Activated CD4-positive, alpha-beta T cell treated with anti-CD3 and anti-CD28 coated beads, Interleukin-2, amount 10 ng/mL, durations not matched to agents 7 days and 5 days (primary cell): ENCODE measurements at regions not wholly inside any gene's neighbourhood (a gene's known extent, or its start where the extent isn't known, plus 50 kb on each side); places are given as distances from the start of the nearest gene placed in this dataset.

Experiments
- CTCF ChIA-PET: fragments of 350-600 bp; sonication (Branson Sonifier 250); formaldehyde crosslinking; loops from one replicate; lab custom pipeline; 2021; ENCODE audit warnings: antibody characterized with exemption; lab: Charles Lee
- POLR2A ChIA-PET: fragments of 350-600 bp; sonication (Branson Sonifier 250); formaldehyde crosslinking; loops from one replicate; lab custom pipeline; 2021; ENCODE audit warnings: antibody characterized with exemption; lab: Charles Lee
- DNase-seq: peaks from one replicate; pipeline ENCODE4 v3.0.0-alpha.2; 2020
- H3K27ac Mint-ChIP-seq: one replicate; pipeline ENCODE4 v1.8.0; 2021; ENCODE audit warnings: mild to moderate bottlenecking, moderate library complexity, mixed read lengths
- H3K27me3 Mint-ChIP-seq: one replicate; pipeline ENCODE4 v1.8.0; 2021; ENCODE audit warnings: mixed read lengths
- H3K36me3 Mint-ChIP-seq: one replicate; pipeline ENCODE4 v1.8.0; 2021; ENCODE audit warnings: low read depth, mixed read lengths
- H3K4me1 Mint-ChIP-seq: one replicate; pipeline ENCODE4 v1.8.0; 2021; ENCODE audit warnings: mixed read lengths
- H3K4me3 Mint-ChIP-seq: one replicate; pipeline ENCODE4 v1.8.0; 2021; ENCODE audit warnings: mild to moderate bottlenecking, moderate library complexity, mixed read lengths
- H3K9me3 Mint-ChIP-seq: one replicate; pipeline ENCODE4 v1.8.0; 2021; ENCODE audit warnings: mixed read lengths

DNA sequence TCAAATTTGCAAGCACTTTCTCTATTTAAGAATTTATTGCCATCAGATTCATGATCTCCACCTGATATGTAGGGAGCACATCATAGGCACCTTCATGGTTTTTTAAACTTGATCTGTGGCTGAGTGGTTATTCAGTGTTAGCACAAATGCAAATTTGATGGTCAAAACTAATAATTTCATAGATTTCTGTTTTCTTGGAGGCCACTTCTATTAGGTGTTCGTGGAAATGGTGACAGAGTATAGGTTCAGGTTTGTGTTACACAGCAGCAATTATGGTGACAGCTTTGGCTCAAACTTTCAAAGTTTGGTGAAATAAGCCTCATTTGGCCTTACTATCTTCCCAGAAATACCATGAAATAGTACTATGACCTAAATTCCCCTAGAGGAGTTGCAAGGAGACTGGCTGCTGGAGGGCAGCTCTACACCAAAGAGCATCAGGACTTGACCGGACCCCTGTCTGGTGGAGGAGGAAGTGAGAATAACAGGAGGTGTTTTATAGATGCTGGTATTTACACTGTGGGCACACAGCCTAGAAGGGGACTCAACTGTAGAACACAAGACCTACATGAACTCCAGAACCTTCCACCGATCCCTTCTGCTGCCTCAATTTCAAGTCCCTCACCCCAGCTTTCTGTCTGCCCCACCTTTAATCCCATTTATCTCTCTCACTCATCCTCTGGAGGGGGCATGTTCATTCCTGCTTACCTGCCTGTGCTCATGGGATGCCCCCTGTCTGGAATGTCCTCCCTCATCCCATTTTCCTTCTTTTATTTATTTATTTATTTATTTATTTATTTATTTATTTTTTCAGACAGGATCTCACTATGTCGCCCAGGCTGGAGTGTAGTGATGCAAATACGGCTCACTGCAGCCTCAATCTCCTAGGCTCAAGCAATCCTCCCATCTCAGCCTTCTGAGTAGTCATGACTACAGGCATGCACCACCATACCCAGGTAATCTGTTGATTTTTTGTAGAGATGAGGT is 132.9 kb upstream of the SIX2 start:
- no peak overlapping the region for H3K27ac Mint-ChIP-seq
- H3K27me3 Mint-ChIP-seq, result peaks cover 42% of the 10 kb centered on the region
- CTCF ChIA-PET, result no interaction called here
- H3K36me3 Mint-ChIP-seq, result no peaks in the 10 kb centered on the region
- DNase-seq, result no peak
- POLR2A ChIA-PET, result no interaction called here
- H3K4me1 Mint-ChIP-seq, result no peaks in the 10 kb centered on the region
- H3K9me3 Mint-ChIP-seq, result no peaks in the 10 kb centered on the region
- H3K4me3 Mint-ChIP-seq, result no peak overlapping the region

DNA sequence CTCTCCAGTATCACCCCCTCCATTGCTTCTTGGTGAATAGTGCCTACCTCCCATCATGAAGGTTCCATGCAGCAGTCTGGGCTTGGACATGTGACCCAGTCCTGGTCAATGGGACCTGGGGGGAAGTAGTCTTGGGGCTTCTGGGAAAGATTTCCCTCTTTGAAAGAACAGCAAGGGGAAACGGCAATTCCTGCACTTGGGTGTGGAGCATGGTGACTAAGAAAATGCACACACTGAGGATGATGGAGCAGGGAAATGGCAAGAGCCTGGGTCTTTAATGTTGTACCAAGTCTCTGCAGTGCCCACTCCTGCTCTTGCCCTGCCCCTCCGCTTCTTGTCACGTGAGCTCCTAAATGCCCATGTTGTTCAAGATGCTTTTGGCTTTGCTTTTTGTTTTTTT is 131.4 kb upstream of the SIX2 start:
- H3K36me3 Mint-ChIP-seq, result no peaks in the 10 kb centered on the region
- DNase-seq, result no peak
- CTCF ChIA-PET, result no interaction called here
- H3K4me3 Mint-ChIP-seq, result no peak overlapping the region
- no peaks in the 10 kb centered on the region for H3K4me1 Mint-ChIP-seq
- no peak overlapping the region for H3K27ac Mint-ChIP-seq
- POLR2A ChIA-PET, result no interaction called here
- H3K27me3 Mint-ChIP-seq, result peaks cover 30% of the 10 kb centered on the region
- H3K9me3 Mint-ChIP-seq, result no peaks in the 10 kb centered on the region

DNA sequence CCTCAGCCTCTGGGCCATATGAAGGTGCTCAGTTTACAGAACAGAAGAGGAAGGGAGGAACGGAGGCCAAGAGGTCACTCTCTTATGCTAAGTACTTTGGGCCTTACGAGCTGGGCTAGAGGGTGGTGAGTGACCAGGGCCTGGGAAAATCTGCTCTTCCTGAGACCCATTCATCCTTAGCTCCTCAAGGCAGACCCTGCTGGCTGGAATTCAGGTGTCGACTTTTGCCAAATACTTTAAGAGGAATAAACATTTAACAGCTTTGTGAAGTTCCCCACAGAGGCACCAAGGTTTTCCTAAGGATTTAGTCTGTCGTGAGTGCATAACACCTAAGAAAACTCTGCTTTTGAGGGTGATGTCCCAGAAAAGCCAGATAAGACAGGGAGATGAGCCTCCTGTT is 129.7 kb upstream of the SIX2 start:
- no peaks in the 10 kb centered on the region for H3K4me1 Mint-ChIP-seq
- H3K9me3 Mint-ChIP-seq, result no peaks in the 10 kb centered on the region
- no peak overlapping the region for H3K4me3 Mint-ChIP-seq
- no peak for DNase-seq
- POLR2A ChIA-PET, result no interaction called here
- H3K27me3 Mint-ChIP-seq, result peaks cover 19% of the 10 kb centered on the region
- no peaks in the 10 kb centered on the region for H3K36me3 Mint-ChIP-seq
- CTCF ChIA-PET, result no interaction called here
- H3K27ac Mint-ChIP-seq, result no peak overlapping the region

DNA sequence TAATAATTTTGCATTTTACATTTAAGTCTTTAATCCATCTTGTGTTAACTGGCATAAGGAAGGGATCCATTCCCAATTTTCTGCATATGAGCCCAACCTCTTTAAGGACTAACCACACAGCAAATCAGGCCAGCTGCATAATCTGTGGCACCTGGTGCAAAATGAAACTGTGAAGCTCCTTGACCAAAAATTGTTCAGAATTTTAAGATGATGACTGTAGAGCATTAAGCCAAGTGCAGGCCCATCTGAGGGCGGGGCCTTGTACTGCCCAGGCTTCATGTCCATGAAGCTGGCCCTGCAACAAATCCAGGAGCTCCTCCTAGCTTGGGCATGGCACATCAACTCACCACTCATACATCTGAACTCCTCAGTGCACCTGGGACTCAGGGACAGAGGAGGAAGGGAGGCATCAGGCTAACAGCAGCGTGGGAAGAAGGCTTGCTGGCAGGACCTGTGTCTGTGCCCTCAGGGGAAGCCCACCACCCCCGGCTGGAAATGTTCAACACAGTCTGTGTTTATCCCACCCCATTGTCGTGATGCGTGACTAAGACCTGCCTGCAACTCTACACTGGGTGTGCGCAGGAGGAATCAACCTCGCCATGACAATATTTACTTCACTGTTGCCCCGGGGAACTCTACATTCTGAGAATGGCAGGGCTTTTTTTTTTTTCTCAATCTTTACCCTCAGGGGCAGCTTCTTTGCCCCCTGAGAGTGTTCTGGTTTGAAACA is 128.9 kb upstream of the SIX2 start:
- H3K27me3 Mint-ChIP-seq, result peaks cover 18% of the 10 kb centered on the region
- ChIA-PET POLR2A (no interaction called here), CTCF (no interaction called here)
- no peak for DNase-seq
- no peaks in the 10 kb centered on the region for H3K9me3 Mint-ChIP-seq
- no peaks in the 10 kb centered on the region for H3K4me1 Mint-ChIP-seq
- H3K27ac Mint-ChIP-seq, result no peak overlapping the region
- no peaks in the 10 kb centered on the region for H3K36me3 Mint-ChIP-seq
- no peak overlapping the region for H3K4me3 Mint-ChIP-seq

DNA sequence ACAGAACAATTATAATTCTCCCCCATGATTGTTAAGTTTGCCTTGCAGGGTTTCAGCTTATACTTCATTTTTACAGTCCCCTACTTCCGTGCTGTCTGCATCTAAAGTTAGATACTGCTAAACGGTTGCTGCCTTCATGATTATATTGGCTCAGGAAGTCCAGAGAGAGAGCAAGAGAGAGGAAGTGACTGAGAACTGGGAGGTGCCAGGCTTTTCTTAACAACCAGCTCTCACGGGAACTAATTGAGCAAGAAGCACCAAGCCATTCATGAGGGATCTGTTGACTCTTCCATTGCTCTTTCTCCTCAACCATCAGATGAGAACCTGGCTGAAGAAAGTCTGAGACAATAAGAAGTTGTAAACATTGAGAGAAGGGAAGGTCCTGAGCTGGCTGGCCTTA is 125.5 kb upstream of the SIX2 start:
- Mint-ChIP-seq H3K36me3 (no peaks in the 10 kb centered on the region), H3K27me3 (peaks cover 12% of the 10 kb centered on the region), H3K4me1 (no peaks in the 10 kb centered on the region), H3K9me3 (no peaks in the 10 kb centered on the region), H3K4me3 (no peak overlapping the region), H3K27ac (no peak overlapping the region)
- DNase-seq, result no peak
- POLR2A ChIA-PET, result no interaction called here
- CTCF ChIA-PET, result interaction anchor here (0.7 kb wide), 1 partner anchor 16 kb away, joined by 3 read pairs; no protein-coding TSS in a partner anchor

DNA sequence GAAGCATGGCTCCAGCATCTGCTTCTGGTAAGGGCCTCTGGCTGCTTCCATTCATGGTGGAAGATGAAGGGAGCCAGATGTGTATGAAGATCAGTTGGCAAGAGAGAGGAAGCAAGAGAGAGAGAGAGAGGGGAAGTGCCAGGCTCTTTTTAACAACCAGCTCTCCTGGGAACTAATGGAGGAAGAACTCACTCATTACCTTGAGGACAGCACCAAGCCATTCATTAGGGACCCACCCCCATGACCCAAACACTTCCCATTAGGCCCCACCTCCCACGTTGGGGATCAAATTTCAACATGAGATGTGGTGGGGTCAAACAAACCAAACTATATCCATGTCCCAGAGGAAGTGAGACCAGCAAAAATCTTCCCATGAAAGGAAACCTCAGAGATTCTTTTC is 124.8 kb upstream of the SIX2 start:
- Mint-ChIP-seq H3K4me3 (no peak overlapping the region), H3K27ac (no peak overlapping the region), H3K4me1 (no peaks in the 10 kb centered on the region), H3K36me3 (no peaks in the 10 kb centered on the region), H3K9me3 (no peaks in the 10 kb centered on the region), H3K27me3 (peaks cover 11% of the 10 kb centered on the region)
- DNase-seq, result no peak
- ChIA-PET POLR2A (no interaction called here), CTCF (no interaction called here)

DNA sequence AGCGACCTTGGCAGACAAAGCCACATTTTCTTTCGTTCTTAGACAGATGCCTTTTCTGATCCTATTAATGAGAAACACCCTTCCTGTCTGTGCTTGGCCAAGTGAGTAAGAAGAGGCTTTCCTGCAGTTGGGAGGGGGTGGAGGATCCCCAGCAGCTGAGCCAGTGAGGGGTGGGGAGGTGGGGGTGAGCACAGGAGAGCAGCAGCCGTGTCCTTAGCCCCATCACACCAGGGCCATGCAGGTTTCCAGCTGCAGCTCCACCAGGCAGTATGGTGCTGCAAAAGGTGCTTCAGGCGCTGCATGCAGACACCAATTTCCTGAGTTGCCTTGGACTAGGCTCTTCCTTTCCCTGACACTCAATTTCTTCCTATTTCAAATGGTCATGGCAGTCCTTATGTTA is 123.3 kb upstream of the SIX2 start:
- ChIA-PET POLR2A (no interaction called here), CTCF (no interaction called here)
- H3K9me3 Mint-ChIP-seq, result no peaks in the 10 kb centered on the region
- no peak for DNase-seq
- H3K27ac Mint-ChIP-seq, result no peak overlapping the region
- no peak overlapping the region for H3K4me3 Mint-ChIP-seq
- H3K4me1 Mint-ChIP-seq, result no peaks in the 10 kb centered on the region
- peaks cover 8% of the 10 kb centered on the region for H3K27me3 Mint-ChIP-seq
- H3K36me3 Mint-ChIP-seq, result no peaks in the 10 kb centered on the region

DNA sequence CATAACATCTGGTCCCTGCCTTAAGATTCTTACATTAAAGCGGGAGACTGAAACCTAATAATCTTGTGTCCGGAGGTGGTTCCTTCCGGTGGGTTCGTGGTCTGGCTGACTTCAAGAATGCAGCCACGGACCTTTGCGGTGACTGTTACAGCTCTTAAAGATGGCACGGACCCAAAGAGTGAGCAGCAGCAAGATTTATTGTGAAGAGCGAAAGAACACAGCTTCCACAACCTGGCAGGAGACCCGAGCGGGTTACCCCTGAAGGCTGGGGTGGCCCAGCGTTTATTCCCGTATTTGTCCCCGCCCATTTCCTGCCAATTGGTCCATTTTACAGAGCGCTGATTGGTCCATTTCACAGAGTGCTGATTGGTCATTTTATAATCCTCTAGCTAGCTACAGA is 122.3 kb upstream of the SIX2 start:
- Mint-ChIP-seq H3K27ac (no peak overlapping the region), H3K4me1 (no peaks in the 10 kb centered on the region), H3K36me3 (no peaks in the 10 kb centered on the region), H3K9me3 (no peaks in the 10 kb centered on the region), H3K27me3 (peaks cover 5% of the 10 kb centered on the region), H3K4me3 (no peak overlapping the region)
- POLR2A ChIA-PET, result no interaction called here
- CTCF ChIA-PET, result no interaction called here
- DNase-seq, result no peak

DNA sequence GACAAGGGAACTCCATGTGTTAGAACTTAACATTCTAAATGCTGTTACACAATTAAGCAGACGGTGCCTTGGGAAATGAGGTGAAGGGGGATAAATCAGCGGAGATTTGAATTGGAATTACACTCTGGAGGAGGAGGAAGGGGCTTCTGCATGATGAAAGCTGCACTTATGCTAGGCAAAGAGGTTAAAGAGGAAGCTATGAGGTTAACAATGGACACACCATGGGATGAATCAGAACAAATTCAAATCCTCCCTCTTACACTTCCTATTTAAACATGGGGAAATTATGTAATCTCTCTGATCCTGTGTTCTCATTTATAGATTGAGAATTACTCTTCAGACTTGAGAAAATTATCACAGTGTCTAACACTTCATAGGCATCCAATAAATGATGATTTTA is 121.5 kb upstream of the SIX2 start:
- no peaks in the 10 kb centered on the region for H3K9me3 Mint-ChIP-seq
- ChIA-PET CTCF (interaction anchor here (0.5 kb wide), 1 partner anchor 12 kb away, joined by 3 read pairs; no protein-coding TSS in a partner anchor), POLR2A (no interaction called here)
- no peaks in the 10 kb centered on the region for H3K36me3 Mint-ChIP-seq
- no peak overlapping the region for H3K4me3 Mint-ChIP-seq
- H3K27me3 Mint-ChIP-seq, result peaks cover 5% of the 10 kb centered on the region
- no peaks in the 10 kb centered on the region for H3K4me1 Mint-ChIP-seq
- H3K27ac Mint-ChIP-seq, result no peak overlapping the region
- no peak for DNase-seq

DNA sequence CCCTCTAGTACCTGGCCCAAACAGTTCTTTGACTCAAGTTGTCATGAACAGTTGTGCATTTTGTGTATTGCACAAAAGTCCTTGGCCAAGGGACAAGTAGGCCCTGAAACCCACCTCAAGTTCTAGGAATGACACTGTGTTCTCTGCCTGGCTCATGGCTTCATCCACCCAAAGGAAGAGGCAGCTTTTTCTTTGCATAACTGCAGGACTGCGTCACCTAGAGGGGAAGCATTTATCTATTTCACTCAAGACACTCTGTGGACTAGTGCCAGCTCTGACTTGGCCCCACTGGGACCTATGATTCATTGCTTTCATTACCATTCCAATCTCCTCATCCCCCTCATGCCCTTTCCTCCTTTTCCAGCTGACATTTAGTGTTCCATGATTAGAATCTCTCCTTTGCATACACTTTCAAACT is 119.3 kb upstream of the SIX2 start:
- Mint-ChIP-seq H3K9me3 (no peaks in the 10 kb centered on the region), H3K4me3 (no peak overlapping the region), H3K27ac (no peak overlapping the region), H3K27me3 (peaks cover 3% of the 10 kb centered on the region), H3K4me1 (no peaks in the 10 kb centered on the region), H3K36me3 (no peaks in the 10 kb centered on the region)
- POLR2A ChIA-PET, result no interaction called here
- no peak for DNase-seq
- CTCF ChIA-PET, result no interaction called here

DNA sequence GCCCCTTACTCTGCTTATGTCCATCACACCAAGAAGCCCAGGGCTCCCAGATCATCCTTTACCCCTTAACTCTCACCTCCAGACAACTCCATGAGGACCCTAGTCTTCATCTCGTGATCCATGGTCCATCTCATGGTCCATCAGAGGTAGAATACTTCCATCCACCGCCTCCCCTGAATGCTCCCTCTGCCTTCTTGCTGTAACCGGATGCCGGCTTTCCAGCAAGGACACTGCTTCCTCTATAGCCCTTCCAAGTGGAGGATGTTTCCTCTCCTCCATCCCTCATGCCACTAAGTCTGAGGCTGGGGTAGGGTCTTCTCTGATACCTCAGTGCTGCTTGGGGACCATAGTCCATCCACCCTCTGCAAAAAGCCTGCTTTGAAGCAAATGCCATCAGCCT is 118.6 kb upstream of the SIX2 start:
- CTCF ChIA-PET, result no interaction called here
- Mint-ChIP-seq H3K9me3 (no peaks in the 10 kb centered on the region), H3K27me3 (peaks cover 2% of the 10 kb centered on the region)

DNA sequence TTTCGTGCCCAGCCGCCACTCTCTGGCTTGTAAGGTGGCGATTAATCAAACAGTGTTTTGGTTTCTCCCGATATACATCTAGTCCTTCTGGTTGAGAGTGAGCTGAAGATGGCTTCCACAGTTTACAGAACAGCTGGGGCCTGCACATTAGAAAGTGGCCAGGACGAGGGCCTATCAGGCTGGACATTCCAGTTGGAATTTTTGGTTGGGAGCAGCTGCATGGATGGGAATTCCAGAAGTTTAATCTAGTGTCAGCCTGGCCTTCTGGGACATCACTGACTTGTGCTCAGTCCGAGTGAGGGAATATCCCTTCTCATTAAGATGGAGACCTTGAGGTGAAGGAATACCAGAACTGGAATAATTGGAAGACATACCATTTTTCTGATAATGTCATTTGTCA is 118.1 kb upstream of the SIX2 start:
- POLR2A ChIA-PET, result no interaction called here
- no peaks in the 10 kb centered on the region for H3K36me3 Mint-ChIP-seq
- no peaks in the 10 kb centered on the region for H3K9me3 Mint-ChIP-seq

More for the DNA sequence above, 118.6 kb upstream of the SIX2 start:
- POLR2A ChIA-PET, result no interaction called here
- Mint-ChIP-seq H3K4me1 (no peaks in the 10 kb centered on the region), H3K27ac (no peak overlapping the region), H3K36me3 (no peaks in the 10 kb centered on the region), H3K4me3 (no peak overlapping the region)
- no peak for DNase-seq

DNA sequence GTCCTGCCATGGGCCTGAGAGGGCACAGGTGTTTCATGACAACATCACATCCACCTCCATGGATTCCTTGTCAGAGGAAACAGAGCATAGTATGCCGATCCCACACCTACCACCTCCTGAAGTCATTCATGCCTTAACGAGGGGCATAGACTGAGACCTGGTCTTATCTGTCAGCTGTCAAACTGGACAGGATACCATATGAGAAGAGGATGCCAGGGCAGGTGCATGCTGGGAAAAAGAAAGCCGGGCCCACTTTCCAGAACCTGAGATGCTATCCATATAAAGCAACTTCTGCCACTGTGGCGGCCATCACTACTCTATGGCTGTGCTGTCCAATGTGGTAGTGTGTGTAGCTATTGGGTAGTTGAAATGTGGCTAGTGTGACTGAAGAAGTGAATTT is 116.0 kb upstream of the SIX2 start:
- POLR2A ChIA-PET, result no interaction called here
- CTCF ChIA-PET, result interaction anchor here (0.6 kb wide), 1 partner anchor 1385 kb away, joined by 3 read pairs; no protein-coding TSS in a partner anchor
- no peaks in the 10 kb centered on the region for H3K36me3 Mint-ChIP-seq
- H3K4me3 Mint-ChIP-seq, result no peak overlapping the region
- no peaks in the 10 kb centered on the region for H3K9me3 Mint-ChIP-seq
- H3K27me3 Mint-ChIP-seq, result no peaks in the 10 kb centered on the region
- no peak for DNase-seq
- no peak overlapping the region for H3K27ac Mint-ChIP-seq
- no peaks in the 10 kb centered on the region for H3K4me1 Mint-ChIP-seq

More for the DNA sequence above, 118.1 kb upstream of the SIX2 start:
- no peak for DNase-seq
- Mint-ChIP-seq H3K4me1 (no peaks in the 10 kb centered on the region), H3K4me3 (no peak overlapping the region), H3K27me3 (peaks cover 2% of the 10 kb centered on the region), H3K27ac (no peak overlapping the region)
- CTCF ChIA-PET, result no interaction called here
